GM12873 (cell line): ENCODE measurements at regions not wholly inside any gene's neighbourhood (a gene's known extent, or its start where the extent isn't known, plus 50 kb on each side); places are given as distances from the start of the nearest gene placed in this dataset.

Experiments
- TF ChIP-seq, protein P1 (sequence below): IDR thresholded peaks from 2 replicates; pipeline ENCODE4 v1.5.1; 2012; ENCODE audit warnings: low read depth, mild to moderate bottlenecking, moderate library complexity, low read length, control low read depth; ENCODE audit not compliant: insufficient read depth; ENCODE audit errors: missing control alignments

DNA sequence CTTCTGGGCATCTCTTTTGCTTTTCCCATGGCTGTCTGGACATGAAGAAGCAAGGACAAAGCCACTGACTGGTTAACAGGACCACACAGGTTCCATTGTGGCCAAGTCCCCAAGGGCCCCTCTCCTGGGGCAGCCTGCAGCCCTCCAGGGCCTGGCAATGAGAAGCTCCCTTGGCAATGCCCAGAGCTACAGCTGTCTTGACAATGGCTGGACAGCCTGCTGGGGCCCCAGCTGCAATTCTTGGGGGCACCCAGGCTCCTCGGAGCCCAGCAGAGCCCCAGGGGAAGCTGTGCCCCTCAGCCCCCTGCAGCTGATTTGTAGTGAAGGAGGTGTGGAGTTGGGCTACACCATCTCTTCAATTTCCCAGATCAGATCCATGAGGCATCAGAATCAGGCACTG is 384.9 kb upstream of the PODXL start:
- TF ChIP-seq, protein P1, sequence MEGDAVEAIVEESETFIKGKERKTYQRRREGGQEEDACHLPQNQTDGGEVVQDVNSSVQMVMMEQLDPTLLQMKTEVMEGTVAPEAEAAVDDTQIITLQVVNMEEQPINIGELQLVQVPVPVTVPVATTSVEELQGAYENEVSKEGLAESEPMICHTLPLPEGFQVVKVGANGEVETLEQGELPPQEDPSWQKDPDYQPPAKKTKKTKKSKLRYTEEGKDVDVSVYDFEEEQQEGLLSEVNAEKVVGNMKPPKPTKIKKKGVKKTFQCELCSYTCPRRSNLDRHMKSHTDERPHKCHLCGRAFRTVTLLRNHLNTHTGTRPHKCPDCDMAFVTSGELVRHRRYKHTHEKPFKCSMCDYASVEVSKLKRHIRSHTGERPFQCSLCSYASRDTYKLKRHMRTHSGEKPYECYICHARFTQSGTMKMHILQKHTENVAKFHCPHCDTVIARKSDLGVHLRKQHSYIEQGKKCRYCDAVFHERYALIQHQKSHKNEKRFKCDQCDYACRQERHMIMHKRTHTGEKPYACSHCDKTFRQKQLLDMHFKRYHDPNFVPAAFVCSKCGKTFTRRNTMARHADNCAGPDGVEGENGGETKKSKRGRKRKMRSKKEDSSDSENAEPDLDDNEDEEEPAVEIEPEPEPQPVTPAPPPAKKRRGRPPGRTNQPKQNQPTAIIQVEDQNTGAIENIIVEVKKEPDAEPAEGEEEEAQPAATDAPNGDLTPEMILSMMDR, result no peak

DNA sequence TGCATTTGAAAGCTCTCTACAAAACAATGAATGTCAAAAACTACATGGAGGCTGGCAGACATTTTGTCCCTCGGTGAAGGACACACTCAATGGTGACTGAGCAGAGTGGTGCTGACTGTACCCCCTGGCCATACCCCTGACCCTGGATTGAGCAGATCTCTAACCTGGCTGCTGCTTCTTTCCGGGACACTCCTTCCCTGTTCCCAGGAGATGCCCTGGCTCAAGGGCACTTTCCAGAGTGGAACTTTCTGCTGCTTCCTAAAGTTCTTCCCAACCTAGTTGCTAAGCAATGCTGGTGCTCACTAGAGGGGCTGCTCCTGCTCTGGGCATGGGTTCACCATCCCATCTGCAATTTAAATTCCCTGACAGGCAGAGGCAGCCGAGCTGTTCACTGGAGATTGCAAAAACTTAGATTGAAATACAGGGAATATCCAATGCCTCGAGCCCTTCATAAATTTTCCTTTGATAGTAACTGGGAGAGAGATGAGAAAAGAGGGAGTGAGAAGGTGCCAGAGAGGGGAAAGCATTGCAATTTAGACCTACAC is 384.3 kb upstream of the PODXL start:
- TF ChIP-seq, protein P1, result no peak

DNA sequence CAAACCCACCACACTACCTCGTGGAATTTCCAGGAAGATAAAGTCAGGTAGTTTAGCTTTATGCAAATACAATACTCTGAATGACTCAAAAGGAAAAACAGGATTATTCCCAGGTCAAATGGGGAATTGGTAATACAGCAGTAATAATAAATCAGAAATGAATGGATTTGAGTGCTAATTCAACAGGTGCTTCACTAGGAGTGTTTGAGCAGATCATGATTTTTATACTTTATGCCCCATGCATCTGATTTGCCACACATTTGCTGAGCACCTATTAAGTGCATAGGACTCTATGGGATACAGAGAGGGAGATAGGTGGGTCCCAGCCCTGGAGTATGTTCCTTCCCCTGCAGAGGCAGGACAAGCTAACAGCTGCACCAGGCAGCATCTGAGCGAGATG is 381.4 kb upstream of the PODXL start:
- TF ChIP-seq, protein P1, result no peak

DNA sequence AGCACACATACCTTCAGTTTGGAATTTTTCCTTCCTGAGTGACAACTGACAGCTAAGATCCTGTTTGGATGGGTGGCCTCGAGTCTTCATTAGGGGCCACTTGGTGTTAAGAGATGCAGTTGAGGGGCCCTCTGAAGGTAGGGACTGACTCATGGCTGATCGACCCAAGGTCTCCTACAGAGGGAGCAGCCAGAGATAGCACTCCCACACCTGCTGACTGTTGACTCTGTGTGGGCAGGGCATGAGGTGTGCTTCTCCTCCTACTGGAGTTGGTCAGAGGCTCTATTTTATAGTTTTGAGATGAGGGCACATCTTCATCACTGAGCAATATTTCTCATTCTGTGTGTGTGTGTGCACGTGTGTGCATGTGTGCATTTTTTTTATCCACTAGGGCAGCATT is 378.8 kb upstream of the PODXL start:
- TF ChIP-seq, protein P1, result no peak

DNA sequence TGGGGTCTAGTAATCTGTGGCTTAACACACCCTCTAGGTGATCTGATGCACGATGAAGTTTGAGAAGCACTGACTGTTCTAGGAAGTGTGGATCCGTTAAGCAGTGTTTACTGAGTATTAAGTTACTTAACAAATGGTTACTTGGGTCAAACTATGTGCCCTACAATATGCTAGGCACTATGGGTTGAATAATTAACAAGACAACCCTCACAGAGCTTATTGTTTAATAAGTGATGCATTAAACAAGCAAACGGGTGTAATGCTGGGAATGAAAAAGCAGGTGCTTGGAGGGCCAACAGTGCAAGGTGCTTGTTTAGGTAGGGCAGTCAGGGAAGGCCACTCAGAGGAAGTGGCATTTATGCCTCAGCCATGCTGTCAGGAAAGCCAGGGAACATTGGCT is 378.0 kb upstream of the PODXL start:
- TF ChIP-seq, protein P1, result no peak

DNA sequence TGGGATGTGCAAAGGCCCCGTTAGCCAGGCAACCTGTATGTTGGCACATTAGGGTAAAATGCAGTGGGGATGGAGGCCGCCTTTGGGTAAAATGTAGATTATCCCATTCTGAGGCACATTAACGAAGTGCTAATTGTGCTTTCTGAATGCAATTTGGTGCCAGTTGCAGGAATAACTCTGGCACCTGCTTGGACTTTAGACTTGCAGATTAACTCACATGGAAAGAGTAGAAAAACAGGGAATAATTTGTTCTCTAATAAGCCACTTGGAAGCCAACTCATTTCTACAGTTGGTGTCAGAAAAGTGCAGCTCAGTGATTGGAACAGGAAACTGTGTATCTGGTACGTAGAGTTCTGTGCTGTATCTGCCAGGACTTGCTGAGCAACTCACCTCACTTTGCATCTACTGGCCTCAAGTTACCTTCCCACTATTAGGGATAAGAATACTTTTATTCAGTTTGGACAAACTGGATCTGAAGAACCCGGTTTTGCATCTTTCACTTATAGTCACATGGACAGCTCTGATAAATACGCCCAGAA is 377.4 kb upstream of the PODXL start:
- TF ChIP-seq, protein P1, result no peak

DNA sequence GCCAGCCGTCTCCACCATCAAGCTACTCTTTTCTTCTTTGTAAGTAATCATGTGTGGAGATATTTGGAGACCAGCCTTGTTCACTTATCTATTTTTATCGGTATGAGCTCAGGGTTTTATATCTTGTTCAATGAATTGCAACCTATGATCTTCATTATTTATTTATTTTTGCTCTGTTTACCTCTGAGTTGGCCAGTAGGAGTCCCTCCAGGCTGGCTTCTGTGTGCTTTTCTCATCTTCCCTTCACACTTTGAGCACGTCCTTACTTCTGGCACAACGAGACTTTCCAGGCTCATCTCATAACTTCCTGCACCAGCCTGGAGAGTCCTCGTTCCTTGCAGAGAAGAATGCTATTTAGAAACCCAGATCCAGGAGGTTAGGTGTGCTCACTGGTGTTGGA is 375.8 kb upstream of the PODXL start:
- TF ChIP-seq, protein P1, result no peak
